Endodermal cell (in vitro differentiated cells): ENCODE measurements at regions not wholly inside any gene's neighbourhood (a gene's known extent, or its start where the extent isn't known, plus 50 kb on each side); places are given as distances from the start of the nearest gene placed in this dataset.

Source experiments
- DNase-seq: peaks from one replicate; pipeline ENCODE4 v3.0.0-alpha.2; 2017
- H3K27ac ChIP-seq: 2 replicates; pipeline ENCODE4 v1.5.1; 2013; ENCODE audit warnings: mild to moderate bottlenecking, low read depth, low read length, moderate library complexity
- H3K27me3 ChIP-seq: 2 replicates; pipeline ENCODE4 v1.6.1; 2013; ENCODE audit warnings: mild to moderate bottlenecking, low read length, moderate library complexity; ENCODE audit not compliant: insufficient read depth, control insufficient read depth, poor library complexity, severe bottlenecking
- H3K36me3 ChIP-seq: 2 replicates; pipeline ENCODE4 v1.7.0; 2013; ENCODE audit warnings: mild to moderate bottlenecking, low read length, moderate library complexity; ENCODE audit not compliant: control insufficient read depth, insufficient read depth
- H3K4me1 ChIP-seq: one replicate; pipeline ENCODE4 v1.7.0; 2013; ENCODE audit warnings: low read length; ENCODE audit not compliant: control insufficient read depth, insufficient read depth
- H3K4me3 ChIP-seq: 2 replicates; pipeline ENCODE4 v1.5.1; 2013; ENCODE audit warnings: mild to moderate bottlenecking, low read length, moderate library complexity
- H3K9ac ChIP-seq: 2 replicates; pipeline ENCODE4 v1.6.1; 2013; ENCODE audit warnings: mild to moderate bottlenecking, low read length, moderate library complexity; ENCODE audit not compliant: poor library complexity, severe bottlenecking; ENCODE audit errors: extremely low read depth
- H3K9me3 ChIP-seq: 2 replicates; pipeline ENCODE4 v1.6.1; 2013; ENCODE audit warnings: mild to moderate bottlenecking, low read length, moderate library complexity; ENCODE audit not compliant: control insufficient read depth
- H3K27ac Mint-ChIP-seq: 2 replicates; pipeline ENCODE4 v1.8.0; 2020; ENCODE audit warnings: mixed read lengths
- H3K27me3 Mint-ChIP-seq: 2 replicates; pipeline ENCODE4 v1.8.0; 2021; ENCODE audit warnings: mild to moderate bottlenecking, mixed read lengths; ENCODE audit not compliant: insufficient read depth
- H3K36me3 Mint-ChIP-seq: 2 replicates; pipeline ENCODE4 v1.8.0; 2020; ENCODE audit warnings: low read depth, mixed read lengths
- H3K4me1 Mint-ChIP-seq: 2 replicates; pipeline ENCODE4 v1.8.0; 2020; ENCODE audit warnings: mixed read lengths
- H3K4me3 Mint-ChIP-seq: 2 replicates; pipeline ENCODE4 v1.8.0; 2020; ENCODE audit warnings: mild to moderate bottlenecking, moderate library complexity, mixed read lengths
- H3K9me3 Mint-ChIP-seq: 2 replicates; pipeline ENCODE4 v1.8.0; 2020; ENCODE audit warnings: mild to moderate bottlenecking, mixed read lengths
- WGBS, 2 experiments: methylation state at CpG; one replicate each; pipeline versions ENCODE4 v1.1.5 to v1.1.7; 2013; ENCODE audit warnings: missing lambda C conversion rate in 2 of 2, mixed read lengths in 1 of 2; ENCODE audit not compliant: insufficient coverage in 1 of 2, insufficient read length in 1 of 2; 5-methylcytosine and 5-hydroxymethylcytosine counted together
- TF ChIP-seq, protein P1 (sequence below): fragments of 200-600 bp; sonication (generic); conservative IDR thresholded peaks from 2 replicates; pipeline ENCODE4 v1.5.0; 2021; ENCODE audit warnings: antibody characterized with exemption, mild to moderate bottlenecking

DNA sequence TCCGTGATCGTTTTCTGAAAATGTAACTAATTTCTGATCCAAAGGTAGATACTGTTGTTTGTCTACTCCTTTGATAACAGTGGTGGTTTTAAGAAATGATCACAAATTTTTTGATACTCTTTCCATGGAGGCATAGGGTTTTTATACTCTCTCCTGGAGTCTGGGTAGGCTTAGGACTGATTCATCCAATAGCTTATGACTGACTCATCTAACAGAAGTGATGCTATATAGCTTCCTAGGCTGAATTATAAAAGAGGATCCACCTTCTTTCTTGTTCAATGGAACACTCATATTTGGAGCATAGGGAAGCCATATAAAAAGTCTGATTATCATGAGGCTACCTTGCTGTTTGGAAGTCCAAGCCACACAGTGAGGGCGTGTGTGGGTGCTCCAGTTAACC, 84.3 kb downstream of the CHST2 start:
- Mint-ChIP-seq H3K4me3 (no peak overlapping the region), H3K9me3 (peaks cover 3% of the 10 kb centered on the region), H3K27me3 (no peaks in the 10 kb centered on the region), H3K36me3 (no peaks in the 10 kb centered on the region), H3K27ac (no peak overlapping the region), H3K4me1 (peaks cover 26% of the 10 kb centered on the region)
- WGBS, 2 experiments, result 94 to 95% methylated on average over 3 of the region's 3 CpGs
- Histone ChIP-seq H3K9ac (no peak overlapping the region), H3K36me3 (no peaks in the 10 kb centered on the region), H3K4me1 (peaks cover 15% of the 10 kb centered on the region), H3K27ac (no peak overlapping the region), H3K27me3 (no peaks in the 10 kb centered on the region), H3K4me3 (no peak overlapping the region), H3K9me3 (no peaks in the 10 kb centered on the region)
- TF ChIP-seq, protein P1, sequence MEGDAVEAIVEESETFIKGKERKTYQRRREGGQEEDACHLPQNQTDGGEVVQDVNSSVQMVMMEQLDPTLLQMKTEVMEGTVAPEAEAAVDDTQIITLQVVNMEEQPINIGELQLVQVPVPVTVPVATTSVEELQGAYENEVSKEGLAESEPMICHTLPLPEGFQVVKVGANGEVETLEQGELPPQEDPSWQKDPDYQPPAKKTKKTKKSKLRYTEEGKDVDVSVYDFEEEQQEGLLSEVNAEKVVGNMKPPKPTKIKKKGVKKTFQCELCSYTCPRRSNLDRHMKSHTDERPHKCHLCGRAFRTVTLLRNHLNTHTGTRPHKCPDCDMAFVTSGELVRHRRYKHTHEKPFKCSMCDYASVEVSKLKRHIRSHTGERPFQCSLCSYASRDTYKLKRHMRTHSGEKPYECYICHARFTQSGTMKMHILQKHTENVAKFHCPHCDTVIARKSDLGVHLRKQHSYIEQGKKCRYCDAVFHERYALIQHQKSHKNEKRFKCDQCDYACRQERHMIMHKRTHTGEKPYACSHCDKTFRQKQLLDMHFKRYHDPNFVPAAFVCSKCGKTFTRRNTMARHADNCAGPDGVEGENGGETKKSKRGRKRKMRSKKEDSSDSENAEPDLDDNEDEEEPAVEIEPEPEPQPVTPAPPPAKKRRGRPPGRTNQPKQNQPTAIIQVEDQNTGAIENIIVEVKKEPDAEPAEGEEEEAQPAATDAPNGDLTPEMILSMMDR, result no peak
- no peak for DNase-seq

DNA sequence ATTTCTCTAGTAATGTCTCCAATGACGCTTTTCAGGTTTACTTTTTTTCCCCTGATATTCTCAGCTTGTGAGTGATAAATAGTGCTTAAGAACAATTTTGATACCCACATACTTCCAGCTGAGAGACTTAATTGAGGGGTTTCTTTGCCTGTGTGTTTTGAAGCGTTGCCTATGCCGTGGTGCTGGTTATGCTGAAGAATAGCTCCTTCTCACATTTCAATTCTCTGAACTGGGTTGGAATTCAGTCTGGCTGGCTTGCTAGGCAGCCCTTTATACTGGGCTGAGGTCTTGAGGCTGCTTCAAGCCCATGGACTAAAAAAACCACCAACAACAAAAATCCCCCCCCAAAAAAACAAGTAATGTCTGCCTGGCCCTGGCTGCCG, 87.4 kb downstream of the CHST2 start:
- H3K36me3 Mint-ChIP-seq, result no peaks in the 10 kb centered on the region
- H3K9ac ChIP-seq, result no peak overlapping the region
- H3K9me3 ChIP-seq, result no peaks in the 10 kb centered on the region
- H3K4me1 ChIP-seq, result peaks cover 8% of the 10 kb centered on the region
- no peak for DNase-seq
- H3K9me3 Mint-ChIP-seq, result peaks cover 3% of the 10 kb centered on the region
- peak overlapping the region; percentile 44 for H3K27ac Mint-ChIP-seq
- H3K4me3 Mint-ChIP-seq, result no peak overlapping the region
- TF ChIP-seq, protein P1, result no peak
- no peaks in the 10 kb centered on the region for H3K27me3 Mint-ChIP-seq
- H3K36me3 ChIP-seq, result no peaks in the 10 kb centered on the region
- no peaks in the 10 kb centered on the region for H3K27me3 ChIP-seq
- H3K4me1 Mint-ChIP-seq, result peaks cover 14% of the 10 kb centered on the region
- peak overlapping the region; percentile 48 for H3K27ac ChIP-seq
- H3K4me3 ChIP-seq, result no peak overlapping the region
- WGBS, 2 experiments, result 87 to 90% methylated on average over 2 to 4 of the region's 4 CpGs

DNA sequence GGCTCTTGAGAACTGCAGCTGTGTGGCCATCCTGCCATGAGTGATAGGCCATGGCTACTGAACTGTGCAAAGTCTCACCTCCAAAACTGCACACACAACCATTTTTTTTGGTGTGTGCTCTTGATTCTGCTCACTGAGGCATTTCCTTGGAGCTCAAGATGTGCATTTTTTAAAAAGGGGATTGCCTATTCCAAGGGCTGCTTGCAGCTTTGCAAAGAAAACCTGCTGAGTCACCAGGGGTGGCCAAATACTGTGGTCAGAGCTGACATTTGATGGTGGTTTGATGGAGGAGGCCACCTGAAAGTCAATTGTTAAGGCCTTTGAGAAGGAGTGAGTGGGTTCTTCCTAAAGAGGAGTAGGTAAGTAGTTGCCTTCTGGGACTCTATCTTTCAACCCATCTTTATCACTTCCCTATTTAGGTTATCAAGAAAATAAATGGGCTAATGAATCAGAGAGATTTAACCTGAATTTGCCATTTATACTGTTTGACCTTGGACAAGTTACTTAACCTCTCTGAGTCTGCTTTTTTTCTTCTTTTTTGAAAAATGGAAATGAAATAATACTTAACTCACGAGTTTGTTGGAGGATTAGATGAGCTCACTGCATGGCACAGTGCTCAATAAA, 87.9 kb downstream of the CHST2 start:
- Mint-ChIP-seq H3K36me3 (no peaks in the 10 kb centered on the region), H3K9me3 (peaks cover 3% of the 10 kb centered on the region), H3K27ac (peak overlapping the region; percentile 44), H3K27me3 (no peaks in the 10 kb centered on the region), H3K4me1 (peaks cover 9% of the 10 kb centered on the region), H3K4me3 (no peak overlapping the region)
- Histone ChIP-seq H3K27me3 (no peaks in the 10 kb centered on the region), H3K4me1 (peaks cover 4% of the 10 kb centered on the region), H3K9ac (no peak overlapping the region), H3K4me3 (no peak overlapping the region), H3K36me3 (no peaks in the 10 kb centered on the region), H3K27ac (peak overlapping the region; percentile 48), H3K9me3 (no peaks in the 10 kb centered on the region)
- TF ChIP-seq, protein P1, result no peak
- 88 to 95% methylated on average over 1 of the region's 1 CpG for WGBS, 2 experiments
- no peak for DNase-seq
